Natural killer cell (primary cell): ENCODE measurements at regions not wholly inside any gene's neighbourhood (a gene's known extent, or its start where the extent isn't known, plus 50 kb on each side); places are given as distances from the start of the nearest gene placed in this dataset.

Experiments
- ATAC-seq, 3 donors: fragments of 150-1000 bp in 2 of 3; fragments of 200-7000 bp in 1 of 3; cut with Tn5 transposase; 1 replicate in 1 of 3; 2 replicates in 2 of 3; pipeline ENCODE4 v1.10.0; 2021; ENCODE audit warnings: mild to moderate bottlenecking in 2 of 3, moderate library complexity in 2 of 3
- DNase-seq, 2 donors: peaks; one replicate each; pipeline versions ENCODE4 v3.0.0 to v3.0.0-alpha.2; 2013 to 2021; ENCODE audit warnings: mixed read lengths in 1 of 2
- H3K27ac ChIP-seq: one replicate; pipeline ENCODE4 v1.5.1; 2013; ENCODE audit warnings: mild to moderate bottlenecking, low read length
- H3K27me3 ChIP-seq: one replicate; pipeline ENCODE4 v1.6.1; 2013; ENCODE audit warnings: low read length; ENCODE audit not compliant: control insufficient read depth, insufficient read depth
- H3K36me3 ChIP-seq: one replicate; pipeline ENCODE4 v1.6.1; 2013; ENCODE audit warnings: low read length; ENCODE audit not compliant: control insufficient read depth, insufficient read depth
- H3K4me1 ChIP-seq: one replicate; pipeline ENCODE4 v1.6.1; 2013; ENCODE audit warnings: low read length; ENCODE audit not compliant: control insufficient read depth, insufficient read depth
- H3K4me3 ChIP-seq: one replicate; pipeline ENCODE4 v1.5.1; 2013; ENCODE audit warnings: low read length
- H3K9me3 ChIP-seq: one replicate; pipeline ENCODE4 v1.6.1; 2013; ENCODE audit warnings: low read length; ENCODE audit not compliant: control insufficient read depth, insufficient read depth
- H3K27ac Mint-ChIP-seq, 2 donors: one replicate each; pipeline ENCODE4 v1.8.0; 2022; ENCODE audit warnings: mild to moderate bottlenecking in 2 of 2, mixed read lengths in 2 of 2, moderate library complexity in 1 of 2
- H3K27me3 Mint-ChIP-seq, 2 donors: one replicate each; pipeline ENCODE4 v1.8.0; 2022; ENCODE audit warnings: low read depth in 2 of 2, mixed read lengths in 2 of 2
- H3K36me3 Mint-ChIP-seq: one replicate; pipeline ENCODE4 v1.8.0; 2022; ENCODE audit warnings: mixed read lengths
- H3K4me1 Mint-ChIP-seq, 2 donors: one replicate each; pipeline ENCODE4 v1.8.0; 2022; ENCODE audit warnings: mixed read lengths in 2 of 2
- H3K4me3 Mint-ChIP-seq: one replicate; pipeline ENCODE4 v1.8.0; 2022; ENCODE audit warnings: mild to moderate bottlenecking, moderate library complexity, mixed read lengths
- H3K9me3 Mint-ChIP-seq, 2 donors: one replicate each; pipeline ENCODE4 v1.8.0; 2022; ENCODE audit warnings: mixed read lengths in 2 of 2
- CTCF ChIP-seq: fragments of 200-600 bp; IDR thresholded peaks from one replicate; pipeline ENCODE4 v1.8.0; 2022; ENCODE audit warnings: antibody characterized with exemption
- WGBS: methylation state at CpG from one replicate; pipeline ENCODE4 v1.1.7; 2013; ENCODE audit warnings: missing lambda C conversion rate; ENCODE audit not compliant: insufficient coverage; 5-methylcytosine and 5-hydroxymethylcytosine counted together
- intact Hi-C: fragments of 100-400 bp; cut with micrococcal nuclease; formaldehyde crosslinking; loops from one replicate; pipeline ENCODE4 v1.14.2; 2022

GRCh38 chr15:96736384-96736783 is 405.9 kb downstream of the NR2F2 start:
- 96% methylated on average over 2 of the region's 2 CpGs for WGBS
- intact Hi-C loops, result no loop called here
- ATAC-seq, result no peak
- DNase-seq, result no peak
- Mint-ChIP-seq H3K9me3 (peaks cover 0 to 7% of the 10 kb centered on the region in 2 donors), H3K4me3 (no peak overlapping the region), H3K27ac (no peak overlapping the region), H3K36me3 (no peaks in the 10 kb centered on the region), H3K27me3 (peaks cover 5% of the 10 kb centered on the region in 2 donors), H3K4me1 (no peaks in the 10 kb centered on the region)
- H3K4me3 ChIP-seq, result no peak overlapping the region
- H3K36me3 ChIP-seq, result no peaks in the 10 kb centered on the region
- no peaks in the 10 kb centered on the region for H3K4me1 ChIP-seq
- no peak overlapping the region for H3K27ac ChIP-seq
- H3K27me3 ChIP-seq, result no peaks in the 10 kb centered on the region
- H3K9me3 ChIP-seq, result no peaks in the 10 kb centered on the region
- TF ChIP-seq CTCF, result no peak

GRCh38 chr15:96737408-96737807 is 406.9 kb downstream of the NR2F2 start:
- H3K36me3 Mint-ChIP-seq, result no peaks in the 10 kb centered on the region
- WGBS, result 79% methylated on average over 6 of the region's 6 CpGs
- no peak overlapping the region for H3K27ac ChIP-seq
- DNase-seq (no peak), ATAC-seq (no peak)
- intact Hi-C loops, result no loop called here
- no peaks in the 10 kb centered on the region for H3K36me3 ChIP-seq
- H3K27ac Mint-ChIP-seq, result no peak overlapping the region
- TF ChIP-seq CTCF, result no peak
- no peaks in the 10 kb centered on the region for H3K4me1 ChIP-seq
- H3K9me3 ChIP-seq, result no peaks in the 10 kb centered on the region
- no peaks in the 10 kb centered on the region for H3K27me3 ChIP-seq
- H3K9me3 Mint-ChIP-seq, result peaks cover 0 to 6% of the 10 kb centered on the region in 2 donors
- H3K4me3 ChIP-seq, result no peak overlapping the region
- no peaks in the 10 kb centered on the region for H3K4me1 Mint-ChIP-seq
- no peak overlapping the region for H3K4me3 Mint-ChIP-seq
- H3K27me3 Mint-ChIP-seq, result peaks cover 0 to 3% of the 10 kb centered on the region in 2 donors

GRCh38 chr15:96746665-96747064 is 416.2 kb downstream of the NR2F2 start:
- TF ChIP-seq CTCF, result no peak
- no peaks in the 10 kb centered on the region for H3K27me3 ChIP-seq
- H3K4me3 ChIP-seq, result no peak overlapping the region
- 74% methylated on average over 3 of the region's 4 CpGs for WGBS
- peaks cover 7 to 8% of the 10 kb centered on the region in 2 donors for H3K27me3 Mint-ChIP-seq
- no peaks in the 10 kb centered on the region for H3K9me3 ChIP-seq
- ATAC-seq (no peak), DNase-seq (no peak)
- H3K9me3 Mint-ChIP-seq, result peaks cover 4 to 6% of the 10 kb centered on the region in 2 donors
- H3K4me3 Mint-ChIP-seq, result no peak overlapping the region
- H3K36me3 Mint-ChIP-seq, result no peaks in the 10 kb centered on the region
- no peak overlapping the region for H3K27ac ChIP-seq
- H3K4me1 ChIP-seq, result no peaks in the 10 kb centered on the region
- no peaks in the 10 kb centered on the region for H3K36me3 ChIP-seq
- H3K4me1 Mint-ChIP-seq, result no peaks in the 10 kb centered on the region
- H3K27ac Mint-ChIP-seq, result no peak overlapping the region
- intact Hi-C loops, result no loop called here

GRCh38 chr15:96747291-96747690 is 416.8 kb downstream of the NR2F2 start:
- peaks cover 4 to 6% of the 10 kb centered on the region in 2 donors for H3K9me3 Mint-ChIP-seq
- peaks cover 7 to 8% of the 10 kb centered on the region in 2 donors for H3K27me3 Mint-ChIP-seq
- 80% methylated on average over 4 of the region's 4 CpGs for WGBS
- intact Hi-C loops, result no loop called here
- H3K27ac Mint-ChIP-seq, result no peak overlapping the region
- H3K36me3 Mint-ChIP-seq, result no peaks in the 10 kb centered on the region
- ATAC-seq (no peak), DNase-seq (no peak)
- Histone ChIP-seq H3K4me3 (no peak overlapping the region), H3K36me3 (no peaks in the 10 kb centered on the region), H3K27me3 (no peaks in the 10 kb centered on the region), H3K27ac (no peak overlapping the region), H3K4me1 (no peaks in the 10 kb centered on the region), H3K9me3 (no peaks in the 10 kb centered on the region)
- no peak overlapping the region for H3K4me3 Mint-ChIP-seq
- H3K4me1 Mint-ChIP-seq, result no peaks in the 10 kb centered on the region
- no peak for TF ChIP-seq CTCF
